Effector memory CD4-positive, alpha-beta T cell (primary cell): ENCODE measurements at regions not wholly inside any gene's neighbourhood (a gene's known extent, or its start where the extent isn't known, plus 50 kb on each side); places are given as distances from the start of the nearest gene placed in this dataset.
"Not testable (repeated sequence)": the region's sequence is repeated elsewhere in the genome, so short reads cannot be mapped to it uniquely, and the experiment has no call there.

Source experiments
- DNase-seq, 3 donors: peaks; one replicate each; pipeline ENCODE4 v3.0.0-alpha.2; 2020
- H3K27ac ChIP-seq: 2 replicates; pipeline ENCODE4 v1.7.0; 2013; ENCODE audit warnings: mild to moderate bottlenecking, low read length, moderate library complexity; ENCODE audit not compliant: insufficient read depth, poor library complexity, severe bottlenecking
- H3K27me3 ChIP-seq: replicated peaks from 2 replicates; pipeline ENCODE4 v1.7.0; 2013; ENCODE audit warnings: mild to moderate bottlenecking, low read length; ENCODE audit not compliant: insufficient read depth, control insufficient read depth, poor library complexity, severe bottlenecking
- H3K36me3 ChIP-seq: 2 replicates; pipeline ENCODE4 v1.7.0; 2013; ENCODE audit warnings: mild to moderate bottlenecking, low read length, moderate library complexity; ENCODE audit not compliant: control insufficient read depth, insufficient read depth
- H3K4me1 ChIP-seq: 2 replicates; pipeline ENCODE4 v1.7.0; 2013; ENCODE audit warnings: low read length, mild to moderate bottlenecking; ENCODE audit not compliant: control insufficient read depth, insufficient read depth, poor library complexity, severe bottlenecking
- H3K4me3 ChIP-seq: 2 replicates; pipeline ENCODE4 v1.7.0; 2013; ENCODE audit warnings: low read length, low read depth, mild to moderate bottlenecking; ENCODE audit not compliant: insufficient read depth, poor library complexity, severe bottlenecking
- H3K9me3 ChIP-seq: 2 replicates; pipeline ENCODE4 v1.7.0; 2013; ENCODE audit warnings: mild to moderate bottlenecking, low read length, moderate library complexity; ENCODE audit not compliant: control insufficient read depth

- H3K36me3 ChIP-seq, H3K9me3 ChIP-seq, H3K4me1 ChIP-seq, DNase-seq, H3K27ac ChIP-seq, H3K4me3 ChIP-seq, H3K27me3 ChIP-seq: not testable (repeated sequence)
Observed at GRCh38 chr3:30480156-30480555, 126.2 kb upstream of the TGFBR2 start.

- no peaks in the 10 kb centered on the region for H3K36me3 ChIP-seq
- H3K4me1 ChIP-seq: no peaks in the 10 kb centered on the region
- no peak overlapping the region for H3K27ac ChIP-seq
- H3K4me3 ChIP-seq: no peak overlapping the region
- no peak for DNase-seq
- no peaks in the 10 kb centered on the region for H3K27me3 ChIP-seq
- no peaks in the 10 kb centered on the region for H3K9me3 ChIP-seq
Observed at GRCh38 chr3:30480587-30480986, 125.8 kb upstream of the TGFBR2 start.

- Histone ChIP-seq H3K4me3 (no peak overlapping the region), H3K36me3 (no peaks in the 10 kb centered on the region), H3K27ac (no peak overlapping the region), H3K4me1 (no peaks in the 10 kb centered on the region), H3K27me3 (no peaks in the 10 kb centered on the region), H3K9me3 (no peaks in the 10 kb centered on the region)
- DNase-seq: no peak
Observed at GRCh38 chr3:30481241-30481640, 125.2 kb upstream of the TGFBR2 start.

GRCh38 chr3:30484229-30484628 lies 122.2 kb upstream of the TGFBR2 start:
- not testable (repeated sequence) for H3K27ac ChIP-seq, H3K4me3 ChIP-seq, H3K9me3 ChIP-seq, H3K4me1 ChIP-seq, H3K27me3 ChIP-seq, DNase-seq, H3K36me3 ChIP-seq

- Histone ChIP-seq H3K9me3 (no peaks in the 10 kb centered on the region), H3K4me3 (no peak overlapping the region), H3K27ac (no peak overlapping the region)
Observed at GRCh38 chr3:30486368-30486767, 120.0 kb upstream of the TGFBR2 start.

GRCh38 chr3:30488070-30488756 lies 118.2 kb upstream of the TGFBR2 start:
- Histone ChIP-seq H3K27me3 (no peaks in the 10 kb centered on the region), H3K36me3 (no peaks in the 10 kb centered on the region), H3K4me3 (no peak overlapping the region), H3K9me3 (no peaks in the 10 kb centered on the region), H3K4me1 (no peaks in the 10 kb centered on the region), H3K27ac (no peak overlapping the region)
- DNase-seq: no peak

More at GRCh38 chr3:30486368-30486767, 120.0 kb upstream of the TGFBR2 start:
- H3K4me1 ChIP-seq: no peaks in the 10 kb centered on the region
- H3K27me3 ChIP-seq: no peaks in the 10 kb centered on the region
- DNase-seq: no peak
- H3K36me3 ChIP-seq: no peaks in the 10 kb centered on the region

GRCh38 chr3:30492322-30493192 lies 113.8 kb upstream of the TGFBR2 start:
- Histone ChIP-seq H3K4me3 (no peak overlapping the region), H3K27me3 (no peaks in the 10 kb centered on the region), H3K9me3 (no peaks in the 10 kb centered on the region), H3K27ac (no peak overlapping the region), H3K4me1 (no peaks in the 10 kb centered on the region), H3K36me3 (no peaks in the 10 kb centered on the region)
- DNase-seq: no peak

- Histone ChIP-seq H3K9me3 (no peaks in the 10 kb centered on the region), H3K4me1 (no peaks in the 10 kb centered on the region), H3K27me3 (no peaks in the 10 kb centered on the region), H3K4me3 (no peak overlapping the region), H3K27ac (no peak overlapping the region), H3K36me3 (no peaks in the 10 kb centered on the region)
- DNase-seq: no peak
Observed at GRCh38 chr3:30493911-30494311, 112.5 kb upstream of the TGFBR2 start.

GRCh38 chr3:30495172-30496065 lies 111.0 kb upstream of the TGFBR2 start:
- no peak overlapping the region for H3K27ac ChIP-seq
- no peaks in the 10 kb centered on the region for H3K36me3 ChIP-seq
- no peak overlapping the region for H3K4me3 ChIP-seq
- DNase-seq: no peak
- H3K9me3 ChIP-seq: no peaks in the 10 kb centered on the region
- no peaks in the 10 kb centered on the region for H3K27me3 ChIP-seq
- no peaks in the 10 kb centered on the region for H3K4me1 ChIP-seq
